ENCODE measurements at regions not wholly inside any gene's neighbourhood (a gene's known extent, or its start where the extent isn't known, plus 50 kb on each side); places are given as distances from the start of the nearest gene placed in this dataset.
A peak's percentile ranks its signal among the peaks of the same experiment; 100 is the strongest.

DNA sequence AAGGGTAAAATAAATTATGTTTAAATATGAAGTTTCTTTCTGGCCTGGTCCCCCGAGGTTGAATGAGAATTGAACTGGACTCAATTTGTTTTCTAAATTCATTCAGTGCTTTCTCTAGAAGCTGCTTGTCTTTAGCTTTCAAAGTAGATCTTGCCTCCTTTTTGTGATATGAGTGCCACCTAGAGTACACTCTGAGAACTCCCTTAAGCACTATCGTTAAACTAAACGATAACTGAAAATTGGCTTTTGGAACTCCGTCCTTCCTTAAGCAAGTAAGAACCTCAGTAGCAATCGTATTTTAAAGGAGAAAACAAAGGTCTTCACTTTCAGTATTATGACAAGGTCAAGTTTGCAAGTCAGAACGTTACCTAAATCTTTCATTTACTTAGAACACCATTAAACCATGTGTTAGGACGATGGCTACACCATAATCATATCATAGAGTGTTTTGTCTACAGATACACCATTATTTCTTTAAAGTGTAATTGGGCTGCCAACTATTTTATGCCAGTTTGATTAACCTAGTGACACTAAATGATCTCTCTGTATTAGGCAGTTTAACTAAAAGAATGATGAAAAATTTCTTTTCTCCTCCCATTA is 364.8 kb downstream of the SNAPC1 start:
- no peak overlapping the region for H3K4me2 ChIP-seq
- no peak overlapping the region for H3K9ac ChIP-seq
- no peaks in the 10 kb centered on the region for H3K36me3 ChIP-seq (ENCODE audit: insufficient read depth)
- no peak overlapping the region for H2AFZ ChIP-seq (ENCODE audit: low read depth)
- H3K27me3 ChIP-seq (ENCODE audit: insufficient read depth, low read depth), result no peaks in the 10 kb centered on the region
- H3K4me1 ChIP-seq (ENCODE audit: low read depth, poor library complexity, severe bottlenecking), result no peaks in the 10 kb centered on the region
- H3K79me2 ChIP-seq (ENCODE audit: insufficient read depth, low read depth), result no peaks in the 10 kb centered on the region
- no peak overlapping the region for H3K4me3 ChIP-seq (IDR thresholded peaks at IDR 0.05; ENCODE audit: insufficient read depth, low read depth, low read length)
- no peaks in the 10 kb centered on the region for H4K20me1 ChIP-seq (ENCODE audit: insufficient read depth)
- TF ChIP-seq CTCF (conservative IDR thresholded peaks at IDR 0.05; ENCODE audit: low read depth, low read length), result peak; percentile 62
- H3K27ac ChIP-seq, result no peak overlapping the region

- Histone ChIP-seq H4K20me1 (ENCODE audit: insufficient read depth) (no peaks in the 10 kb centered on the region), H3K4me2 (no peak overlapping the region), H3K79me2 (ENCODE audit: insufficient read depth, low read depth) (no peaks in the 10 kb centered on the region), H3K27me3 (ENCODE audit: insufficient read depth, low read depth) (no peaks in the 10 kb centered on the region), H3K4me1 (ENCODE audit: low read depth, poor library complexity, severe bottlenecking) (no peaks in the 10 kb centered on the region), H3K9ac (no peak overlapping the region), H3K36me3 (ENCODE audit: insufficient read depth) (no peaks in the 10 kb centered on the region), H3K4me3 (IDR thresholded peaks at IDR 0.05; ENCODE audit: insufficient read depth, low read depth, low read length) (no peak overlapping the region), H2AFZ (ENCODE audit: low read depth) (no peak overlapping the region), H3K27ac (no peak overlapping the region)
- TF ChIP-seq CTCF (conservative IDR thresholded peaks at IDR 0.05; ENCODE audit: low read depth, low read length), result no peak
Observed at GRCh38 chr14:62130441-62130840, 368.2 kb downstream of the SNAPC1 start.

DNA sequence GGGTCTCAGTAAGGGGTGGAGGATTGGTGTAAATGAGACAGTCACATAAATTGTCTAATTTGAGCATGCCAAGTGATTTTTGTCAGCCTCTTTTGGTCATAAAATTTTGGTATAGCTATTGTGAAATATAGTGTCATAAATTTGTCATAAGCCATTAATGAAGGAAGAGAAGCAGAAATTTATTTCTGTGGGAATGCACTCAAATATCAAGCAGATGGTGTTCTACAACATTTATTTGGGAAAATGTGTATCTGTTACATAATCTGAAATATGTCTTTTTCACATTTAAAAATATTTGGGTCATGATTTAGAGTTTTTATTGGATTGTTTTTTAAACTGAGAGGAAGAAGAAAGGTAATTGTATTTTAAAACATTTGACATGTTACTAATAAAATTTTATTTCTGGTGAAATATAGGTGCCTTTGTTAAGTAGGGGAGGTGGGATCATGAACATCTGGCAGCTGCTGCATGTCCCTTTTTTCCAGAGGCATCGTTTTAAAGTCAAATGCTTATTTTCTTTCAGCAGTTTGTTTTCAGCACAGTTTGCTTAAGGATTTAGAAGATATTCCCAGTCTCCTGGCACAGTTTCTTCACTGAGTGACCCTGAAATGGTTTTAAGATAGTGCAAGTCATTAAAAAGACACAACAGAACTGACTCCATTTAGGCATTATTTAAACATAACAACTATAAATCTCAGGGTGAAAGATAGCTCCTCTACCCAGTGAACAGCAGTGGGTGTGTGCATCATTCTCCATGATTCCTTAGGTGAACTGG is 371.7 kb downstream of the SNAPC1 start:
- no peak overlapping the region for H3K4me3 ChIP-seq (IDR thresholded peaks at IDR 0.05; ENCODE audit: insufficient read depth, low read depth, low read length)
- TF ChIP-seq CTCF (conservative IDR thresholded peaks at IDR 0.05; ENCODE audit: low read depth, low read length), result no peak
- H3K79me2 ChIP-seq (ENCODE audit: insufficient read depth, low read depth), result no peaks in the 10 kb centered on the region

GRCh38 chr14:62138593-62138992 is 376.4 kb downstream of the SNAPC1 start:
- H3K79me2 ChIP-seq (ENCODE audit: insufficient read depth, low read depth), result no peaks in the 10 kb centered on the region
- H3K27me3 ChIP-seq (ENCODE audit: insufficient read depth, low read depth), result no peaks in the 10 kb centered on the region
- no peak overlapping the region for H3K4me3 ChIP-seq (IDR thresholded peaks at IDR 0.05; ENCODE audit: insufficient read depth, low read depth, low read length)
- H3K36me3 ChIP-seq (ENCODE audit: insufficient read depth), result no peaks in the 10 kb centered on the region
- no peak overlapping the region for H3K4me2 ChIP-seq
- H4K20me1 ChIP-seq (ENCODE audit: insufficient read depth), result no peaks in the 10 kb centered on the region
- no peak overlapping the region for H2AFZ ChIP-seq (ENCODE audit: low read depth)
- no peak overlapping the region for H3K9ac ChIP-seq
- TF ChIP-seq CTCF (conservative IDR thresholded peaks at IDR 0.05; ENCODE audit: low read depth, low read length), result no peak
- H3K4me1 ChIP-seq (ENCODE audit: low read depth, poor library complexity, severe bottlenecking), result no peaks in the 10 kb centered on the region
- no peak overlapping the region for H3K27ac ChIP-seq

More for the DNA sequence above, 371.7 kb downstream of the SNAPC1 start:
- Histone ChIP-seq H3K9ac (no peak overlapping the region), H3K4me2 (no peak overlapping the region), H3K27me3 (ENCODE audit: insufficient read depth, low read depth) (no peaks in the 10 kb centered on the region), H3K27ac (no peak overlapping the region), H3K36me3 (ENCODE audit: insufficient read depth) (no peaks in the 10 kb centered on the region), H4K20me1 (ENCODE audit: insufficient read depth) (no peaks in the 10 kb centered on the region), H3K4me1 (ENCODE audit: low read depth, poor library complexity, severe bottlenecking) (no peaks in the 10 kb centered on the region), H2AFZ (ENCODE audit: low read depth) (no peak overlapping the region)

Data from KMS-11 (cell line).